Endothelial cell of umbilical vein (primary cell): ENCODE measurements at regions not wholly inside any gene's neighbourhood (a gene's known extent, or its start where the extent isn't known, plus 50 kb on each side); places are given as distances from the start of the nearest gene placed in this dataset.

Experiments used
- BruUV-seq: library from RNA; stranded (reverse); fragments of 400-500 nt; replicated peaks from 2 replicates; lab custom pipeline; 2021; lab: Mats Ljungman, UMichigan
- CTCF ChIA-PET: fragments of 300-600, 350-600 bp; sonication (Branson Sonifier 250); formaldehyde crosslinking; loops from one replicate; lab custom pipeline; 2021; ENCODE audit warnings: antibody characterized with exemption, inconsistent platforms; lab: Charles Lee
- POLR2A ChIA-PET: fragments of 300-600, 350-600 bp; sonication (Branson Sonifier 250); formaldehyde crosslinking; loops from one replicate; lab custom pipeline; 2021; ENCODE audit warnings: antibody characterized with exemption, inconsistent platforms; lab: Charles Lee
- DNase-seq: peaks from one replicate; pipeline ENCODE4 v3.0.0-alpha.2; 2011; ENCODE audit warnings: low read depth, low spot score
- FAIRE-seq: peaks from 2 replicates; lab custom pipeline; 2011; peaks lifted over from hg19 to GRCh38; lab: Jason Lieb, UNC
- H2AFZ ChIP-seq: 2 replicates; pipeline ENCODE4 v1.6.0; 2012; ENCODE audit warnings: low read depth, low read length, control low read depth, inconsistent platforms
- H3K27ac ChIP-seq: 2 replicates; pipeline ENCODE4 v1.5.1; 2011; ENCODE audit warnings: low read depth, mild to moderate bottlenecking, control low read depth, low read length, moderate library complexity; ENCODE audit not compliant: insufficient read depth
- H3K27me3 ChIP-seq, 2 experiments: 2 replicates each; pipeline versions ENCODE4 v1.6.0 to v1.6.1; 2011; ENCODE audit warnings: low read length in 2 of 2, mixed read lengths in 1 of 2; ENCODE audit not compliant: control insufficient read depth in 2 of 2, insufficient read depth in 2 of 2
- H3K36me3 ChIP-seq, 2 experiments: 2 replicates in 1 of 2; 3 replicates in 1 of 2; pipeline ENCODE4 v1.5.1; 2011; ENCODE audit warnings: low read length in 2 of 2, mild to moderate bottlenecking in 1 of 2, moderate library complexity in 1 of 2; ENCODE audit not compliant: control insufficient read depth in 2 of 2, insufficient read depth in 2 of 2; ENCODE audit errors: extremely low read depth in 1 of 2
- H3K4me1 ChIP-seq: 3 replicates; pipeline ENCODE4 v1.5.1; 2011; ENCODE audit warnings: mild to moderate bottlenecking, low read length; ENCODE audit not compliant: control insufficient read depth, insufficient read depth; ENCODE audit errors: extremely low read depth
- H3K4me2 ChIP-seq: 2 replicates; pipeline ENCODE4 v1.6.1; 2011; ENCODE audit warnings: low read length, control low read depth, mixed read lengths; ENCODE audit not compliant: insufficient read depth
- H3K4me3 ChIP-seq, 3 experiments: fragments of 200-600 bp in 1 of 3; sonication (generic), shearing (Covaris generic) in 1 of 3; replicated peaks in 1 of 3; 2 replicates each; pipeline ENCODE4 v1.5.1; 2011 to 2016; ENCODE audit warnings: control low read depth in 3 of 3, low read length in 3 of 3, mild to moderate bottlenecking in 2 of 3, inconsistent platforms in 1 of 3, low read depth in 1 of 3, moderate library complexity in 1 of 3; ENCODE audit not compliant: insufficient read depth in 1 of 3
- H3K79me2 ChIP-seq: 2 replicates; pipeline ENCODE4 v1.6.0; 2012; ENCODE audit warnings: low read length, inconsistent platforms; ENCODE audit not compliant: control insufficient read depth, insufficient read depth
- H3K9ac ChIP-seq: replicated peaks from 2 replicates; pipeline ENCODE3; 2011; ENCODE audit warnings: low read length, control low read depth; ENCODE audit not compliant: insufficient read depth; ENCODE audit errors: extremely low read depth
- H3K9me1 ChIP-seq: replicated peaks from 3 replicates; pipeline ENCODE4 v1.6.0; 2011; ENCODE audit warnings: mild to moderate bottlenecking, low read length; ENCODE audit not compliant: control insufficient read depth, insufficient read depth; ENCODE audit errors: extremely low read depth
- H3K9me3 ChIP-seq: replicated peaks from 2 replicates; pipeline ENCODE4 v1.5.1; 2012; ENCODE audit warnings: low read length, inconsistent platforms; ENCODE audit not compliant: control insufficient read depth, insufficient read depth
- H4K20me1 ChIP-seq: replicated peaks from 2 replicates; pipeline ENCODE3; 2011; ENCODE audit warnings: mild to moderate bottlenecking, low read length; ENCODE audit not compliant: control insufficient read depth, insufficient read depth; ENCODE audit errors: extremely low read depth
- EZH2 ChIP-seq: IDR thresholded peaks from 2 replicates; pipeline ENCODE4 v1.6.1; 2012; ENCODE audit warnings: borderline replicate concordance, low read depth, mild to moderate bottlenecking, moderate library complexity, low read length, inconsistent platforms; ENCODE audit not compliant: severe bottlenecking
- FOS ChIP-seq: IDR thresholded peaks from 2 replicates; pipeline ENCODE4 v1.6.1; 2011; ENCODE audit warnings: mild to moderate bottlenecking, low read length, moderate library complexity, borderline replicate concordance; ENCODE audit not compliant: insufficient read depth
- GATA2 ChIP-seq: IDR thresholded peaks from 2 replicates; pipeline ENCODE4 v1.7.0; 2011; ENCODE audit warnings: low read depth, mild to moderate bottlenecking, moderate library complexity, mixed read lengths, low read length; ENCODE audit not compliant: insufficient read length, insufficient read depth
- JUN ChIP-seq: IDR thresholded peaks from 2 replicates; pipeline ENCODE4 v1.6.1; 2011; ENCODE audit warnings: borderline replicate concordance, low read depth; ENCODE audit not compliant: insufficient read length, insufficient read depth
- MYC ChIP-seq: IDR thresholded peaks from one replicate; pipeline ENCODE4 v1.6.1; 2011; ENCODE audit warnings: mild to moderate bottlenecking, low read depth, low read length
- POLR2A ChIP-seq: IDR thresholded peaks from 2 replicates; pipeline ENCODE4 v1.6.1; 2012; ENCODE audit warnings: low read depth, mild to moderate bottlenecking, control low read depth, low read length
- POLR2AphosphoS5 ChIP-seq: IDR thresholded peaks from 2 replicates; pipeline ENCODE4 v1.6.1; 2012; ENCODE audit warnings: low read depth, mild to moderate bottlenecking, control low read depth, low read length, moderate library complexity; ENCODE audit not compliant: insufficient read depth
- dilution Hi-C: fragments of 300-500 bp; cut with MboI; formaldehyde crosslinking; loops from one replicate; pipeline ENCODE4 v1.15.0; 2019; ENCODE audit warnings: low sequenced_read_pairs; ENCODE audit not compliant: extremely low pct_ligation_motif_present
- intact Hi-C: fragments of 100-400 bp; cut with micrococcal nuclease; formaldehyde crosslinking; loops from one replicate; pipeline ENCODE4 v1.10.0; 2022
- TF ChIP-seq, protein P1 (sequence below), 2 donors: IDR thresholded peaks; 1 replicate in 1 of 2; 2 replicates in 1 of 2; pipeline ENCODE4 v1.5.1; 2011; ENCODE audit warnings: low read length in 2 of 2, mild to moderate bottlenecking in 2 of 2, moderate library complexity in 2 of 2, control low read depth in 1 of 2, inconsistent platforms in 1 of 2, low read depth in 1 of 2; ENCODE audit not compliant: insufficient read depth in 1 of 2; ENCODE audit errors: extremely low read depth in 1 of 2
- TF ChIP-seq, protein P2 (sequence below): IDR thresholded peaks from 2 replicates; pipeline ENCODE4 v1.6.1; 2011; ENCODE audit not compliant: insufficient read depth, insufficient read length

DNA sequence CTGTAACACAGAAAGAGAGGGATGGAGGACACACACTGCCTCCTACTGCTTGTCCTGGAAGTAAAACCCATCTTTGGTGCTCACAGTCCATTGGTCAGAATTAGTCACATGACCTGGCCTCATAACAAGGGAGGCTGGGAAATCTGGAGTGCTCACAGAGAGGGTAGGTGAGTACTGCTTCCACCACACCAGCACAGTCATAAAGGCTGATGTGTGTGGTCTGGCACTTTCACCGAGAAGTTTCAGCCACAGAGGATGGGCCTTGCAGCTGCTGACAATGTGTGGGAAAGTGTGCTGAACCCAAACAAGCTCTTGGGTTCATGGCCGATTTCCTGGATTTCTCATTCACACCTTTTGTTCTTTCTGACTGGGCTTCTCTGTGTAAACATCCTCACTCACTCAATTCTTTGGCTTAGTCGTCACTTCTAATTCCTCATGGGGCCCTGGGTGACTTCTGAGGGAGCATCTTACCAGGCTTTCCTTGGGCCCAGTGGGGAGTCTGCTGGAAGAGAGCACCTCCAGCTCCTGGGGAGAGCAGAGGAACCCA lies 100.7 kb downstream of the ASB7 start:
- peak overlapping the region; percentile 5 for H2AFZ ChIP-seq
- no peak overlapping the region for H3K4me2 ChIP-seq
- H3K27ac ChIP-seq, result peak overlapping the region; percentile 49
- no peaks in the 10 kb centered on the region for H3K36me3 ChIP-seq
- H3K9me3 ChIP-seq, result no peaks in the 10 kb centered on the region
- dilution Hi-C loops (no loop called here), intact Hi-C loops (no loop called here)
- no peaks in the 10 kb centered on the region for H3K79me2 ChIP-seq
- CTCF ChIA-PET, result interaction anchor here (1.0 kb wide), 1 partner anchor 9 kb away, joined by 4 read pairs; no protein-coding TSS in a partner anchor
- POLR2A ChIA-PET, result no interaction called here
- BruUV-seq, result no TSS peak
- peak; percentile 93 for DNase-seq
- peaks cover 9% of the 10 kb centered on the region for H3K4me1 ChIP-seq
- no peak overlapping the region for H3K9ac ChIP-seq
- peak; percentile 80 for FAIRE-seq
- no peak overlapping the region for H3K4me3 ChIP-seq
- H3K9me1 ChIP-seq, result no peaks in the 10 kb centered on the region
- H4K20me1 ChIP-seq, result no peaks in the 10 kb centered on the region
- TF ChIP-seq POLR2A (no peak), JUN (peak; percentile 34), FOS (peak; percentile 66)
- H3K27me3 ChIP-seq, result no peaks in the 10 kb centered on the region

DNA sequence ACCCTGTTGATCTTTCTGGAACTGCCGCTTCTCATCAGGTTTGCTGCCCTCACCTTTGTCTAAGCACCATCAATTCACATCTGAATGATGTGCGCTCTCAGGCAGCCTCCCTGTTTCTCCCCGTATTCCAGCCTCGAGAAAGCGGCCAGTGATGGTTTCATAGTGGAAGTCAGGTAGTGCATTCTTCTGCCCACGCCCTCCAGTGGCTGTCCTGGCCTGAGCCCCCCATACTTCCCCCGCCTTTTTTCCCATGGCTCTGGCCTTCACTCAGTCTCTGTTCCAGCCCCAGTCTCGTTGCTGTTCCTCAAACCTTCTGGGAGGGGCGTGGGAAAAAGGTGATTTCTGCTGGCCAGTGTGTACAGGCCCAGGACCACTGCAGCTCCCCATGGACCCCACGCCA lies 101.3 kb downstream of the ASB7 start:
- H3K4me2 ChIP-seq, result no peak overlapping the region
- no peaks in the 10 kb centered on the region for H3K9me3 ChIP-seq
- H2AFZ ChIP-seq, result no peak overlapping the region
- ChIA-PET POLR2A (no interaction called here), CTCF (interaction anchor here (1.0 kb wide), 1 partner anchor 10 kb away, joined by 4 read pairs; no protein-coding TSS in a partner anchor)
- no peaks in the 10 kb centered on the region for H4K20me1 ChIP-seq
- H3K36me3 ChIP-seq, result no peaks in the 10 kb centered on the region
- TF ChIP-seq MYC, result no peak
- TF ChIP-seq, protein P1, sequence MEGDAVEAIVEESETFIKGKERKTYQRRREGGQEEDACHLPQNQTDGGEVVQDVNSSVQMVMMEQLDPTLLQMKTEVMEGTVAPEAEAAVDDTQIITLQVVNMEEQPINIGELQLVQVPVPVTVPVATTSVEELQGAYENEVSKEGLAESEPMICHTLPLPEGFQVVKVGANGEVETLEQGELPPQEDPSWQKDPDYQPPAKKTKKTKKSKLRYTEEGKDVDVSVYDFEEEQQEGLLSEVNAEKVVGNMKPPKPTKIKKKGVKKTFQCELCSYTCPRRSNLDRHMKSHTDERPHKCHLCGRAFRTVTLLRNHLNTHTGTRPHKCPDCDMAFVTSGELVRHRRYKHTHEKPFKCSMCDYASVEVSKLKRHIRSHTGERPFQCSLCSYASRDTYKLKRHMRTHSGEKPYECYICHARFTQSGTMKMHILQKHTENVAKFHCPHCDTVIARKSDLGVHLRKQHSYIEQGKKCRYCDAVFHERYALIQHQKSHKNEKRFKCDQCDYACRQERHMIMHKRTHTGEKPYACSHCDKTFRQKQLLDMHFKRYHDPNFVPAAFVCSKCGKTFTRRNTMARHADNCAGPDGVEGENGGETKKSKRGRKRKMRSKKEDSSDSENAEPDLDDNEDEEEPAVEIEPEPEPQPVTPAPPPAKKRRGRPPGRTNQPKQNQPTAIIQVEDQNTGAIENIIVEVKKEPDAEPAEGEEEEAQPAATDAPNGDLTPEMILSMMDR (IDR thresholded peaks at IDR 0.05; ENCODE audit: extremely low read depth in 1 of 2, insufficient read depth in 1 of 2, low read depth in 1 of 2, low read length in 2 of 2), result no peak
- TF ChIP-seq POLR2A, result no peak
- TF ChIP-seq EZH2, result no peak
- TF ChIP-seq GATA2, result no peak
- no peak for TF ChIP-seq POLR2AphosphoS5
- TF ChIP-seq, protein P2, sequence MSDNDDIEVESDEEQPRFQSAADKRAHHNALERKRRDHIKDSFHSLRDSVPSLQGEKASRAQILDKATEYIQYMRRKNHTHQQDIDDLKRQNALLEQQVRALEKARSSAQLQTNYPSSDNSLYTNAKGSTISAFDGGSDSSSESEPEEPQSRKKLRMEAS, result no peak
- no peak for TF ChIP-seq JUN
- H3K4me1 ChIP-seq, result peaks cover 9% of the 10 kb centered on the region
- no peaks in the 10 kb centered on the region for H3K9me1 ChIP-seq
- FAIRE-seq (no peak), DNase-seq (no peak)
- dilution Hi-C loops (no loop called here), intact Hi-C loops (no loop called here)
- no peak overlapping the region for H3K4me3 ChIP-seq
- BruUV-seq, result no TSS peak
- no peak overlapping the region for H3K9ac ChIP-seq
- peak overlapping the region; percentile 49 for H3K27ac ChIP-seq
- no peaks in the 10 kb centered on the region for H3K79me2 ChIP-seq
- H3K27me3 ChIP-seq, result no peaks in the 10 kb centered on the region
